Gastroesophageal sphincter (tissue), 4 donors: ENCODE measurements at regions not wholly inside any gene's neighbourhood (a gene's known extent, or its start where the extent isn't known, plus 50 kb on each side); places are given as distances from the start of the nearest gene placed in this dataset.
A peak's percentile ranks its signal among the peaks of the same experiment; 100 is the strongest.

ENCODE experiments used
- ATAC-seq: fragments of 150-250 bp; one replicate; pipeline ENCODE4 v1.9.1; 2016; ENCODE audit warnings: mild to moderate bottlenecking, moderate library complexity
- H3K27ac ChIP-seq, 4 donors: fragments of 200-600 bp; sonication (generic) in 3 of 4; 1 replicate in 3 of 4; 2 replicates in 1 of 4; pipeline ENCODE4 v1.5.1; 2016 to 2019
- H3K27me3 ChIP-seq: fragments of 200-600 bp; sonication (generic); one replicate; pipeline ENCODE4 v1.5.1; 2019
- H3K36me3 ChIP-seq, 2 donors: fragments of 200-600 bp; sonication (generic); one replicate each; pipeline ENCODE4 v1.5.1; 2019; ENCODE audit warnings: control low read depth in 1 of 2
- H3K4me1 ChIP-seq, 3 donors: fragments of 200-600 bp; sonication (generic); 1 replicate in 2 of 3; 2 replicates in 1 of 3; pipeline ENCODE4 v1.5.1; 2016 to 2019; ENCODE audit warnings: control low read depth in 2 of 3
- H3K4me3 ChIP-seq, 2 donors: fragments of 200-600 bp; sonication (generic); one replicate each; pipeline ENCODE4 v1.5.1; 2019; ENCODE audit warnings: mild to moderate bottlenecking in 1 of 2, moderate library complexity in 1 of 2
- H3K9me3 ChIP-seq, 3 donors: fragments of 200-600 bp; sonication (generic); one replicate each; pipeline ENCODE4 v1.5.1; 2017 to 2019; ENCODE audit warnings: control low read depth in 2 of 3
- CTCF ChIP-seq, 4 experiments: fragments of 200-600 bp in 2 of 4; fragments of 450-650 bp in 2 of 4; sonication (generic) in 1 of 4; IDR thresholded peaks; one replicate each; pipeline ENCODE4 v1.5.1; 2017 to 2019; ENCODE audit warnings: antibody characterized with exemption in 4 of 4, mild to moderate bottlenecking in 2 of 4, moderate library complexity in 2 of 4
- EP300 ChIP-seq: sonication (generic); formaldehyde crosslinking; IDR thresholded peaks from one replicate; pipeline ENCODE4 v1.6.1; 2017; ENCODE audit warnings: antibody characterized with exemption, mild to moderate bottlenecking
- POLR2A ChIP-seq, 2 donors: fragments of 450-650 bp; IDR thresholded peaks; one replicate each; pipeline ENCODE4 v1.6.1; 2017; ENCODE audit warnings: antibody characterized with exemption in 2 of 2, mild to moderate bottlenecking in 2 of 2, moderate library complexity in 1 of 2
- POLR2AphosphoS5 ChIP-seq: sonication (generic); formaldehyde crosslinking; IDR thresholded peaks from one replicate; pipeline ENCODE4 v1.6.1; 2017; ENCODE audit warnings: antibody characterized with exemption
- WGBS, 2 donors: methylation state at CpG; one replicate each; pipeline ENCODE4 v1.1.5; 2018; ENCODE audit warnings: low coverage in 1 of 2; 5-methylcytosine and 5-hydroxymethylcytosine counted together

DNA sequence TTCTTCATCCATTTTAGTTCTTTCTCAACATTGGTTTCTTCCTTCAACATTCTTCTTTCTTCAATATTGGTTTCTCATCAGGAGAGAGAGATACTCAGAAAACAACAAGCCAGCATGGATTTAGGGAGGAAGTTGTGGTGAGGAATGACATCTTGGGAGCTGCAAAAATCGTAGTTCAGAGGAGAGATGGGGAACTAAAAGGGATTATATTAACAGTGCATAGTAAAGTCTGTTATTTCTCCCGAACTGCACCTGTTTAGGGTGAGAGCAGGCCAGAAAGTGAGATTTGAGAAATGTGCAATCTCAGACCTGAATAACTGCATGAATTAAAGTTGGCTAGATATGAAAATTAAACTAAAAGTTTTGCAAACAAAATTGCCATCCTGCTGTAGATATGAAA is 94.5 kb downstream of the CASP12 start:
- no peaks in the 10 kb centered on the region for H3K36me3 ChIP-seq
- H3K4me1 ChIP-seq: no peaks in the 10 kb centered on the region
- H3K9me3 ChIP-seq: no peaks in the 10 kb centered on the region
- TF ChIP-seq EP300 (no peak), POLR2AphosphoS5 (no peak), POLR2A (IDR thresholded peaks at IDR 0.05) (no peak), CTCF (IDR thresholded peaks at IDR 0.05) (no peak)
- no peak overlapping the region for H3K27ac ChIP-seq
- no peak for ATAC-seq
- no peak overlapping the region for H3K4me3 ChIP-seq
- WGBS, 2 donors: 32 to 60% methylated on average over 1 to 2 of the region's 2 CpGs
- H3K27me3 ChIP-seq: no peaks in the 10 kb centered on the region

- H3K9me3 ChIP-seq: peaks cover 0 to 9% (median 0%) of the 10 kb centered on the region in 3 donors
- no peak overlapping the region for H3K27ac ChIP-seq
- 75 to 83% methylated on average over 1 of the region's 1 CpG for WGBS, 2 donors
- no peaks in the 10 kb centered on the region for H3K36me3 ChIP-seq
- TF ChIP-seq EP300 (no peak), POLR2AphosphoS5 (no peak), CTCF (IDR thresholded peaks at IDR 0.05) (no peak), POLR2A (IDR thresholded peaks at IDR 0.05) (no peak)
- H3K27me3 ChIP-seq: no peaks in the 10 kb centered on the region
- no peak overlapping the region for H3K4me3 ChIP-seq
- no peak for ATAC-seq
- no peaks in the 10 kb centered on the region for H3K4me1 ChIP-seq
These were observed 99.0 kb downstream of the CASP12 start for GRCh38 chr11:104799251-104799650.

DNA sequence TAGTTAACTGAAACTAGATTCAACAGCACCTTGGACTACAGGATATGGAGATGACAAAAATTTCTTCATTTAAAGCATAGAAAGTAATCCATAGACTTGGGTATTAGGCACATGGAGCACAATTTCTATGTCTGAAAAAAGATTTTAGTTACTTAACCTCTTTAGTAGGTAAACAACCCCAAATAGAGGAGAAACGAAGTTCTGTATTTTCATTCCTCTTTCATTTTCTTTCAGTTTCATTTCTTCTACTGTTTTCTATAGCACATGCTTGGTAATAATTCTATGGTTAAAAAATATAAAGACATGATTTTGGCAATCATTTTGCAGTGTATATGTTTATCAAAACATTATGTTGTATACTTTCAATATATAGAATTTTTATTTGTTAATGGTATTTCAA is 99.5 kb downstream of the CASP12 start:
- no peaks in the 10 kb centered on the region for H3K36me3 ChIP-seq
- no peaks in the 10 kb centered on the region for H3K27me3 ChIP-seq
- H3K4me1 ChIP-seq: no peaks in the 10 kb centered on the region
- WGBS, 2 donors: 17 to 69% methylated on average over 1 of the region's 1 CpG
- H3K4me3 ChIP-seq: peak overlapping the region in 1 of 2 donors; percentile 12
- no peak for ATAC-seq
- H3K9me3 ChIP-seq: peaks cover 0 to 9% (median 0%) of the 10 kb centered on the region in 3 donors
- TF ChIP-seq EP300: no peak
- TF ChIP-seq POLR2AphosphoS5: no peak
- no peak for TF ChIP-seq POLR2A (IDR thresholded peaks at IDR 0.05)
- no peak for TF ChIP-seq CTCF (IDR thresholded peaks at IDR 0.05)
- no peak overlapping the region for H3K27ac ChIP-seq

DNA sequence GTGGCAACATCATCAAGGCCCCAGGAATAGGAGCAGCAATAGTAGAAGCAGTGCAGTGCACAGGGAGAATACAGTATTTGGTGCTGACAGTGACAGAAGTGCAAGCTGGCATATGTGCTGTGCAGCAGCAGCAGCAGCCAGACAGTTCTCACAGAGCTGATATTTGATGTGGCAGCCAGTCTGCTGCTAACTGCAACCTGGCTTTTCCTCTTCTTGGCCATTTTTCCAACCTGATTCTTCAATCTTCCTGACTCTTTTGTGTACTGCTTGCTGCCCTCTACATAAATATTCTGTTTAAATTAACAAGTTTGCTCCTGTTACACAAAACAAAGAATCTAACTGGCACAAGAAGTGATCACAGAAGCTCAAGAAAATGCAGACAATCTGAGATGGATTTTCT is 102.0 kb downstream of the CASP12 start:
- Histone ChIP-seq H3K27ac (no peak overlapping the region), H3K4me1 (no peaks in the 10 kb centered on the region), H3K9me3 (peaks cover 0 to 9% (median 0%) of the 10 kb centered on the region in 3 donors), H3K27me3 (no peaks in the 10 kb centered on the region), H3K36me3 (no peaks in the 10 kb centered on the region), H3K4me3 (no peak overlapping the region)
- no peak for ATAC-seq
- TF ChIP-seq CTCF (IDR thresholded peaks at IDR 0.05) (no peak), EP300 (no peak), POLR2AphosphoS5 (no peak), POLR2A (IDR thresholded peaks at IDR 0.05) (no peak)

DNA sequence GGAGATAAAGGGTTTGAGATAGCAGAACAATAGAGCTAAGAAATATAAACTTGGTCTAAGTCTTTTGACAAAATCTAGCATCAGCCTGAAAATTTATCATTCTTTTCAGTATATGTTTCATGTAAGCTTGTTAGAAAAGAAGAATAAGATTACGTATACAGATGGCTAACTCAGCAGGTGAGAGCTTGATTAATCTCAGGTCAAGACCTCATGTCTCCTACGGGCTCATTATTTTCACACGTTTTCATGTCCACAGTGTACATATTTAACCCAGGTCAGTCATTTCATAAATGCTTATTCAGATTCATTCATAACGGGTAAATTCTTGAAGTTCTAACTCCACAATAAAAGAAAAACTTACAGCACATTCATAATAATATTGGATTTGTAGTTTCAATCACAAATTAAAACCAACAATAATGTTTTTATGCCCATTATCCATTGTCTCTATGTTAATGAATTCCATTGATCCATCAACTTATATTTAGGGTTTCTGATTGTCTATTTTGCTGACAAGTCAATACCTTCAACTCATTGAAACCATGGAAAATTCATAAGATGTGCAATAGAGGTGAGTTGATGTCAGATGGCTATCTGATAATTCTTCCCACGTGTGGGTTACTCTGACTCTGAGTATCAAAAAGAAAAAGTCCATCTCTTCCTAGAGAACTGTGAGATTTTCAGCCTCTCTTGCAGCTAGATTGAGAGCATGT is 102.6 kb downstream of the CASP12 start:
- Histone ChIP-seq H3K4me3 (no peak overlapping the region), H3K27me3 (no peaks in the 10 kb centered on the region), H3K27ac (no peak overlapping the region), H3K4me1 (no peaks in the 10 kb centered on the region), H3K36me3 (no peaks in the 10 kb centered on the region), H3K9me3 (peaks cover 0 to 9% (median 0%) of the 10 kb centered on the region in 3 donors)
- ATAC-seq: no peak
- WGBS, 2 donors: 85 to 86% methylated on average over 5 of the region's 5 CpGs
- TF ChIP-seq EP300 (no peak), POLR2A (IDR thresholded peaks at IDR 0.05) (no peak), CTCF (IDR thresholded peaks at IDR 0.05) (no peak), POLR2AphosphoS5 (no peak)
